ENCODE measurements at regions not wholly inside any gene's neighbourhood (a gene's known extent, or its start where the extent isn't known, plus 50 kb on each side); places are given as distances from the start of the nearest gene placed in this dataset.
"Not testable (repeated sequence)": the region's sequence is repeated elsewhere in the genome, so short reads cannot be mapped to it uniquely, and the experiment has no call there.

- H3K27me3 Mint-ChIP-seq = no peaks in the 10 kb centered on the region
- no peaks in the 10 kb centered on the region for H3K9me3 Mint-ChIP-seq
- no peak overlapping the region for H3K27ac Mint-ChIP-seq
- H3K36me3 Mint-ChIP-seq = no peaks in the 10 kb centered on the region
- peaks cover 3 to 7% of the 10 kb centered on the region in 2 donors for H3K4me1 Mint-ChIP-seq
- ATAC-seq (replicated peaks) (no peak), DNase-seq (no peak)
- H3K4me3 Mint-ChIP-seq = no peak overlapping the region
These were observed 1242.0 kb upstream of the ACO1 start for GRCh38 chr9:31142456-31142855.

- Mint-ChIP-seq H3K27ac (no peak overlapping the region), H3K4me1 (peaks cover 4 to 7% of the 10 kb centered on the region in 2 donors), H3K36me3 (no peaks in the 10 kb centered on the region), H3K9me3 (no peaks in the 10 kb centered on the region), H3K27me3 (no peaks in the 10 kb centered on the region), H3K4me3 (no peak overlapping the region)
- ATAC-seq (replicated peaks) (no peak), DNase-seq (no peak)
These were observed 1239.8 kb upstream of the ACO1 start for GRCh38 chr9:31144614-31145013.

GRCh38 chr9:31146485-31147166 lies 1237.8 kb upstream of the ACO1 start:
- H3K4me3 Mint-ChIP-seq = peak overlapping the region; percentile 55 to 71
- no peaks in the 10 kb centered on the region for H3K27me3 Mint-ChIP-seq
- ATAC-seq (replicated peaks) (peak; percentile 69 to 91), DNase-seq (no peak)
- H3K27ac Mint-ChIP-seq = peak overlapping the region; percentile 56
- H3K36me3 Mint-ChIP-seq = no peaks in the 10 kb centered on the region
- H3K9me3 Mint-ChIP-seq = no peaks in the 10 kb centered on the region
- H3K4me1 Mint-ChIP-seq = peaks cover 4 to 7% of the 10 kb centered on the region in 2 donors

GRCh38 chr9:31153250-31153840 lies 1231.1 kb upstream of the ACO1 start:
- Mint-ChIP-seq H3K4me1 (no peaks in the 10 kb centered on the region), H3K27ac (no peak overlapping the region), H3K36me3 (no peaks in the 10 kb centered on the region), H3K4me3 (no peak overlapping the region), H3K9me3 (peaks cover 0 to 6% of the 10 kb centered on the region in 2 donors), H3K27me3 (no peaks in the 10 kb centered on the region)
- ATAC-seq (replicated peaks) (peak in 1 of 2 donors; percentile 27), DNase-seq (no peak)

GRCh38 chr9:31166516-31166915 lies 1217.9 kb upstream of the ACO1 start:
- Mint-ChIP-seq H3K9me3 (peaks cover 0 to 3% of the 10 kb centered on the region in 2 donors), H3K4me1 (no peaks in the 10 kb centered on the region), H3K4me3 (no peak overlapping the region), H3K36me3 (no peaks in the 10 kb centered on the region), H3K27ac (no peak overlapping the region), H3K27me3 (no peaks in the 10 kb centered on the region)
- ATAC-seq (replicated peaks) (no peak), DNase-seq (no peak)

GRCh38 chr9:31168161-31168560 lies 1216.3 kb upstream of the ACO1 start:
- Mint-ChIP-seq H3K9me3 (peaks cover 0 to 3% of the 10 kb centered on the region in 2 donors), H3K36me3 (no peaks in the 10 kb centered on the region), H3K4me1 (no peaks in the 10 kb centered on the region), H3K4me3 (no peak overlapping the region), H3K27ac (no peak overlapping the region), H3K27me3 (no peaks in the 10 kb centered on the region)
- no peak for DNase-seq
- ATAC-seq (replicated peaks) = no peak

GRCh38 chr9:31174681-31175080 lies 1209.8 kb upstream of the ACO1 start:
- Mint-ChIP-seq H3K4me1 (no peaks in the 10 kb centered on the region), H3K27me3 (no peaks in the 10 kb centered on the region), H3K36me3 (no peaks in the 10 kb centered on the region), H3K9me3 (no peaks in the 10 kb centered on the region), H3K27ac (no peak overlapping the region), H3K4me3 (no peak overlapping the region)
- no peak for DNase-seq
- ATAC-seq (replicated peaks) = no peak

- no peaks in the 10 kb centered on the region for H3K36me3 Mint-ChIP-seq
- H3K27me3 Mint-ChIP-seq = no peaks in the 10 kb centered on the region
- DNase-seq (no peak), ATAC-seq (replicated peaks) (no peak)
- H3K27ac Mint-ChIP-seq = no peak overlapping the region
- H3K9me3 Mint-ChIP-seq = peaks cover 0 to 2% of the 10 kb centered on the region in 2 donors
- H3K4me1 Mint-ChIP-seq = no peaks in the 10 kb centered on the region
- no peak overlapping the region for H3K4me3 Mint-ChIP-seq
These were observed 1200.6 kb upstream of the ACO1 start for GRCh38 chr9:31183866-31184265.

GRCh38 chr9:31185831-31186230 lies 1198.6 kb upstream of the ACO1 start:
- Mint-ChIP-seq H3K27me3 (no peaks in the 10 kb centered on the region), H3K36me3 (no peaks in the 10 kb centered on the region), H3K4me1 (no peaks in the 10 kb centered on the region), H3K4me3 (no peak overlapping the region), H3K9me3 (no peaks in the 10 kb centered on the region), H3K27ac (no peak overlapping the region)
- DNase-seq (no peak), ATAC-seq (replicated peaks) (no peak)

- Mint-ChIP-seq H3K4me1 (no peaks in the 10 kb centered on the region), H3K9me3 (no peaks in the 10 kb centered on the region), H3K36me3 (no peaks in the 10 kb centered on the region), H3K27me3 (no peaks in the 10 kb centered on the region), H3K4me3 (no peak overlapping the region), H3K27ac (no peak overlapping the region)
- DNase-seq (no peak), ATAC-seq (replicated peaks) (no peak)
These were observed 1195.9 kb upstream of the ACO1 start for GRCh38 chr9:31188496-31188895.

GRCh38 chr9:31210978-31211570 lies 1173.4 kb upstream of the ACO1 start:
- Mint-ChIP-seq H3K4me1 (peaks cover 4 to 9% of the 10 kb centered on the region in 2 donors), H3K27me3 (no peaks in the 10 kb centered on the region), H3K9me3 (no peaks in the 10 kb centered on the region), H3K4me3 (peak overlapping the region; percentile 47 to 71), H3K36me3 (no peaks in the 10 kb centered on the region), H3K27ac (peak overlapping the region; percentile 57)
- ATAC-seq (replicated peaks) (peak; percentile 85 to 92), DNase-seq (peak; percentile 42)

- not testable (repeated sequence) for H3K27me3 Mint-ChIP-seq; H3K9me3 Mint-ChIP-seq; H3K27ac Mint-ChIP-seq; H3K4me3 Mint-ChIP-seq; ATAC-seq (replicated peaks); H3K36me3 Mint-ChIP-seq; DNase-seq; H3K4me1 Mint-ChIP-seq
These were observed 1154.5 kb upstream of the ACO1 start for GRCh38 chr9:31229976-31230375.

GRCh38 chr9:31232485-31232884 lies 1152.0 kb upstream of the ACO1 start:
- H3K36me3 Mint-ChIP-seq = no peaks in the 10 kb centered on the region
- peaks cover 0 to 2% of the 10 kb centered on the region in 2 donors for H3K4me1 Mint-ChIP-seq
- H3K27ac Mint-ChIP-seq = no peak overlapping the region
- H3K27me3 Mint-ChIP-seq = no peaks in the 10 kb centered on the region
- DNase-seq = no peak
- H3K4me3 Mint-ChIP-seq = no peak overlapping the region
- H3K9me3 Mint-ChIP-seq = peaks cover 2 to 6% of the 10 kb centered on the region in 2 donors
- ATAC-seq (replicated peaks) = no peak

GRCh38 chr9:31236344-31236743 lies 1148.1 kb upstream of the ACO1 start:
- DNase-seq (no peak), ATAC-seq (replicated peaks) (no peak)
- no peaks in the 10 kb centered on the region for H3K27me3 Mint-ChIP-seq
- H3K36me3 Mint-ChIP-seq = no peaks in the 10 kb centered on the region
- H3K4me3 Mint-ChIP-seq = no peak overlapping the region
- peaks cover 0 to 3% of the 10 kb centered on the region in 2 donors for H3K4me1 Mint-ChIP-seq
- no peak overlapping the region for H3K27ac Mint-ChIP-seq
- no peaks in the 10 kb centered on the region for H3K9me3 Mint-ChIP-seq

GRCh38 chr9:31243386-31243785 lies 1141.1 kb upstream of the ACO1 start:
- ATAC-seq (replicated peaks) = no peak
- H3K27ac Mint-ChIP-seq = no peak overlapping the region
- DNase-seq = no peak
- peaks cover 0 to 2% of the 10 kb centered on the region in 2 donors for H3K9me3 Mint-ChIP-seq
- H3K4me1 Mint-ChIP-seq = no peaks in the 10 kb centered on the region
- no peak overlapping the region for H3K4me3 Mint-ChIP-seq
- H3K27me3 Mint-ChIP-seq = no peaks in the 10 kb centered on the region
- H3K36me3 Mint-ChIP-seq = no peaks in the 10 kb centered on the region
